PC-9 (cell line): ENCODE measurements at regions not wholly inside any gene's neighbourhood (a gene's known extent, or its start where the extent isn't known, plus 50 kb on each side); places are given as distances from the start of the nearest gene placed in this dataset.

Experiments used
- BruUV-seq: library from RNA; stranded (reverse); fragments of 400-500 nt; replicated peaks from 2 replicates; lab custom pipeline; 2021; lab: Mats Ljungman, UMichigan
- CTCF ChIA-PET: fragments of 300-600 bp; sonication (Branson Sonifier 250); formaldehyde crosslinking; loops from one replicate; lab custom pipeline; 2022; ENCODE audit warnings: antibody characterized with exemption; lab: Charles Lee
- POLR2A ChIA-PET: fragments of 300-600 bp; sonication (Branson Sonifier 250); formaldehyde crosslinking; loops from one replicate; lab custom pipeline; 2022; ENCODE audit warnings: antibody characterized with exemption; ENCODE audit not compliant: unreplicated experiment; lab: Charles Lee
- DNase-seq, 2 experiments: peaks; one replicate each; pipeline versions ENCODE4 v3.0.0 to v3.0.0-alpha.2; 2015 to 2022; ENCODE audit warnings: mixed read lengths in 1 of 2
- H2AFZ ChIP-seq: fragments of 200-600 bp; sonication (generic); 2 replicates; pipeline ENCODE4 v1.8.1; 2017; ENCODE audit warnings: antibody characterized with exemption
- H3F3A ChIP-seq: fragments of 200-600 bp; sonication (generic); 2 replicates; pipeline ENCODE4 v1.8.1; 2017; ENCODE audit warnings: antibody characterized with exemption, mild to moderate bottlenecking, low read depth; ENCODE audit not compliant: insufficient read depth
- H3K27ac ChIP-seq: fragments of 200-600 bp; sonication (generic); 2 replicates; pipeline ENCODE4 v1.6.1; 2016; ENCODE audit warnings: mixed run types
- H3K27me3 ChIP-seq: fragments of 200-600 bp; sonication (generic); 2 replicates; pipeline ENCODE4 v1.6.1; 2016; ENCODE audit warnings: low read depth, mixed run types; ENCODE audit not compliant: insufficient read depth
- H3K36me3 ChIP-seq: fragments of 200-600 bp; sonication (generic); 2 replicates; pipeline ENCODE4 v1.6.1; 2016; ENCODE audit warnings: low read depth, mixed run types
- H3K4me1 ChIP-seq: fragments of 200-600 bp; sonication (generic); replicated peaks from 2 replicates; pipeline ENCODE4 v1.6.1; 2016; ENCODE audit warnings: mixed run types; ENCODE audit not compliant: insufficient read depth
- H3K4me2 ChIP-seq: fragments of 200-600 bp; sonication (generic); 2 replicates; pipeline ENCODE4 v1.6.1; 2017; ENCODE audit warnings: mixed run types
- H3K4me3 ChIP-seq: fragments of 200-600 bp; sonication (generic); 2 replicates; pipeline ENCODE4 v1.6.1; 2016; ENCODE audit warnings: mixed run types
- H3K79me2 ChIP-seq: fragments of 200-600 bp; sonication (generic); 2 replicates; pipeline ENCODE4 v1.6.1; 2017; ENCODE audit warnings: low read depth, mixed run types
- H3K9me2 ChIP-seq: fragments of 200-600 bp; sonication (generic); 2 replicates; pipeline ENCODE4 v1.8.1; 2017; ENCODE audit warnings: mild to moderate bottlenecking; ENCODE audit not compliant: insufficient read depth
- H3K9me3 ChIP-seq: fragments of 200-600 bp; sonication (generic); 2 replicates; pipeline ENCODE4 v1.8.1; 2016; ENCODE audit warnings: low read depth; ENCODE audit not compliant: insufficient read depth
- H4K20me1 ChIP-seq: fragments of 200-600 bp; sonication (generic); 2 replicates; pipeline ENCODE4 v1.8.1; 2017; ENCODE audit not compliant: insufficient read depth
- EZH2 ChIP-seq: fragments of 200-600 bp; sonication (generic); IDR thresholded peaks from 2 replicates; pipeline ENCODE4 v1.8.0; 2017; ENCODE audit warnings: antibody characterized with exemption, low read depth
- intact Hi-C: fragments of 100-400 bp; cut with micrococcal nuclease; formaldehyde crosslinking; loops from one replicate; pipeline ENCODE4 v1.10.0; 2022; ENCODE audit not compliant: unreplicated experiment
- TF ChIP-seq, protein P1 (sequence below): fragments of 200-600 bp; sonication (generic); conservative IDR thresholded peaks from 2 replicates; pipeline ENCODE4 v1.6.1; 2017; ENCODE audit warnings: mixed run types, antibody characterized with exemption, mild to moderate bottlenecking, moderate library complexity

DNA sequence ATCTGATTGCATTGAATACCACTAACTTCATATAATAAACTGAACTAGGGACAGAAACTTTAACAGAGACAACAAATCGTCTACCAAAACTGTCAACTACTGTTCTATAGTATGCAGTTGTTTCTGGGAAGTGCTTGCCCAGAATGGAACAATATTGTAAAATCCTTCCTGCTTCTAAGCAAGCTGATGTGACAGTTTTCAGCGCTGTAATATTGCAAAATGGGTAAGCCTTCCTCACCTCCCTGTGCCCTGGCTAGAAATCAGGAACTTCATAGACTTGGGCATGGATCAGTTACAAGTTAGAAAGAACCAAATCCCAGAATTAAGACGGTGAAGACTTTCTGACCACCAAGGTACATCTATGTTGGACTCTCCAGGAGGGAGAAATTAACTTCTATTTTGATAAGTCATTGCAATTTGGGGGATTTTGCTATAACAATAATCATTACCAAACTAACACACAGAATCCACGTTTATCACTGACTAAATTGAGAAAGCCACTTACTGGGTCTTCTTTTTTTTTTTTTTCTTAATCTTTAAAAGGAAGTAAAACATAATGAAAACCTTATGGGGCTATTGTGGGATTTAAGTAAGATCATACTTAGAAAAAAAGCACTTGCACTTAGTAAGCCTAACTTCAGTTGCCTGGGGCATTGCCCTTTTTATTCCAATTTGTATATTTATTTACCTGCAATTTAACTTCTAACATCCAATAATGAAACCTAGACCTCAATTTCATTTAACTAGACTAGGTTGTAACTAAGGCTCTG lies 261.5 kb downstream of the TRIB2 start:
- ChIA-PET POLR2A (no interaction called here), CTCF (no interaction called here)
- Histone ChIP-seq H3K4me1 (no peaks in the 10 kb centered on the region), H2AFZ (no peak overlapping the region), H3K9me3 (no peaks in the 10 kb centered on the region), H3K36me3 (no peaks in the 10 kb centered on the region), H4K20me1 (no peaks in the 10 kb centered on the region), H3K4me2 (no peak overlapping the region), H3K4me3 (no peak overlapping the region), H3K79me2 (no peaks in the 10 kb centered on the region), H3F3A (no peaks in the 10 kb centered on the region), H3K9me2 (no peaks in the 10 kb centered on the region), H3K27me3 (no peaks in the 10 kb centered on the region), H3K27ac (no peak overlapping the region)
- no peak for TF ChIP-seq EZH2
- TF ChIP-seq, protein P1, sequence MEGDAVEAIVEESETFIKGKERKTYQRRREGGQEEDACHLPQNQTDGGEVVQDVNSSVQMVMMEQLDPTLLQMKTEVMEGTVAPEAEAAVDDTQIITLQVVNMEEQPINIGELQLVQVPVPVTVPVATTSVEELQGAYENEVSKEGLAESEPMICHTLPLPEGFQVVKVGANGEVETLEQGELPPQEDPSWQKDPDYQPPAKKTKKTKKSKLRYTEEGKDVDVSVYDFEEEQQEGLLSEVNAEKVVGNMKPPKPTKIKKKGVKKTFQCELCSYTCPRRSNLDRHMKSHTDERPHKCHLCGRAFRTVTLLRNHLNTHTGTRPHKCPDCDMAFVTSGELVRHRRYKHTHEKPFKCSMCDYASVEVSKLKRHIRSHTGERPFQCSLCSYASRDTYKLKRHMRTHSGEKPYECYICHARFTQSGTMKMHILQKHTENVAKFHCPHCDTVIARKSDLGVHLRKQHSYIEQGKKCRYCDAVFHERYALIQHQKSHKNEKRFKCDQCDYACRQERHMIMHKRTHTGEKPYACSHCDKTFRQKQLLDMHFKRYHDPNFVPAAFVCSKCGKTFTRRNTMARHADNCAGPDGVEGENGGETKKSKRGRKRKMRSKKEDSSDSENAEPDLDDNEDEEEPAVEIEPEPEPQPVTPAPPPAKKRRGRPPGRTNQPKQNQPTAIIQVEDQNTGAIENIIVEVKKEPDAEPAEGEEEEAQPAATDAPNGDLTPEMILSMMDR, result no peak
- DNase-seq, result no peak
- BruUV-seq, result no TSS peak
- intact Hi-C loops, result no loop called here

GRCh38 chr2:12979066-12979465 lies 262.3 kb downstream of the TRIB2 start:
- no peak overlapping the region for H3K4me2 ChIP-seq
- CTCF ChIA-PET, result no interaction called here

GRCh38 chr2:12980817-12981216 lies 264.1 kb downstream of the TRIB2 start:
- no peak overlapping the region for H2AFZ ChIP-seq
- CTCF ChIA-PET, result no interaction called here
- no peak for DNase-seq

More at GRCh38 chr2:12979066-12979465, 262.3 kb downstream of the TRIB2 start:
- H3K4me3 ChIP-seq, result no peak overlapping the region
- intact Hi-C loops, result no loop called here
- no peaks in the 10 kb centered on the region for H3K36me3 ChIP-seq
- no peaks in the 10 kb centered on the region for H3K79me2 ChIP-seq
- no peaks in the 10 kb centered on the region for H3K9me3 ChIP-seq
- no peaks in the 10 kb centered on the region for H3K9me2 ChIP-seq
- H3K27ac ChIP-seq, result no peak overlapping the region
- BruUV-seq, result no TSS peak
- TF ChIP-seq, protein P1, result no peak
- no peak for TF ChIP-seq EZH2
- POLR2A ChIA-PET, result no interaction called here
- no peaks in the 10 kb centered on the region for H4K20me1 ChIP-seq
- H3F3A ChIP-seq, result no peaks in the 10 kb centered on the region
- no peaks in the 10 kb centered on the region for H3K27me3 ChIP-seq
- DNase-seq, result no peak
- no peaks in the 10 kb centered on the region for H3K4me1 ChIP-seq
- no peak overlapping the region for H2AFZ ChIP-seq

More at GRCh38 chr2:12980817-12981216, 264.1 kb downstream of the TRIB2 start:
- no peaks in the 10 kb centered on the region for H3K79me2 ChIP-seq
- H3K27ac ChIP-seq, result no peak overlapping the region
- H4K20me1 ChIP-seq, result no peaks in the 10 kb centered on the region
- no TSS peak for BruUV-seq
- no peak overlapping the region for H3K4me3 ChIP-seq
- intact Hi-C loops, result no loop called here
- H3K9me2 ChIP-seq, result no peaks in the 10 kb centered on the region
- H3K4me1 ChIP-seq, result no peaks in the 10 kb centered on the region
- POLR2A ChIA-PET, result no interaction called here
- no peaks in the 10 kb centered on the region for H3K27me3 ChIP-seq
- no peak for TF ChIP-seq EZH2
- TF ChIP-seq, protein P1, result no peak
- H3K9me3 ChIP-seq, result no peaks in the 10 kb centered on the region
- H3K4me2 ChIP-seq, result no peak overlapping the region
- H3K36me3 ChIP-seq, result no peaks in the 10 kb centered on the region
- no peaks in the 10 kb centered on the region for H3F3A ChIP-seq
